Nephron progenitor cell (in vitro differentiated cells): ENCODE measurements at regions not wholly inside any gene's neighbourhood (a gene's known extent, or its start where the extent isn't known, plus 50 kb on each side); places are given as distances from the start of the nearest gene placed in this dataset.
"Not testable (repeated sequence)": the region's sequence is repeated elsewhere in the genome, so short reads cannot be mapped to it uniquely, and the experiment has no call there.

Experiments
- DNase-seq: peaks from one replicate; pipeline ENCODE4 v3.0.0; 2021
- H3K27ac Mint-ChIP-seq: 2 replicates; pipeline ENCODE4 v1.8.0; 2021; ENCODE audit warnings: mild to moderate bottlenecking, moderate library complexity, mixed read lengths
- H3K27me3 Mint-ChIP-seq: 2 replicates; pipeline ENCODE4 v1.8.0; 2021; ENCODE audit warnings: mild to moderate bottlenecking, low read depth, mixed read lengths; ENCODE audit not compliant: poor library complexity
- H3K36me3 Mint-ChIP-seq: 2 replicates; pipeline ENCODE4 v1.8.0; 2021; ENCODE audit warnings: low read depth, mixed read lengths
- H3K4me1 Mint-ChIP-seq: 2 replicates; pipeline ENCODE4 v1.8.0; 2021; ENCODE audit warnings: mixed read lengths
- H3K4me3 Mint-ChIP-seq: 2 replicates; pipeline ENCODE4 v1.8.0; 2021; ENCODE audit warnings: mild to moderate bottlenecking, moderate library complexity, mixed read lengths
- H3K9me3 Mint-ChIP-seq: 2 replicates; pipeline ENCODE4 v1.8.0; 2021; ENCODE audit warnings: mild to moderate bottlenecking, moderate library complexity, mixed read lengths
- TF ChIP-seq, protein P1 (sequence below): fragments of 200-600 bp; sonication (generic); IDR thresholded peaks from 2 replicates; pipeline ENCODE4 v1.5.0; 2021; ENCODE audit warnings: antibody characterized with exemption

DNA sequence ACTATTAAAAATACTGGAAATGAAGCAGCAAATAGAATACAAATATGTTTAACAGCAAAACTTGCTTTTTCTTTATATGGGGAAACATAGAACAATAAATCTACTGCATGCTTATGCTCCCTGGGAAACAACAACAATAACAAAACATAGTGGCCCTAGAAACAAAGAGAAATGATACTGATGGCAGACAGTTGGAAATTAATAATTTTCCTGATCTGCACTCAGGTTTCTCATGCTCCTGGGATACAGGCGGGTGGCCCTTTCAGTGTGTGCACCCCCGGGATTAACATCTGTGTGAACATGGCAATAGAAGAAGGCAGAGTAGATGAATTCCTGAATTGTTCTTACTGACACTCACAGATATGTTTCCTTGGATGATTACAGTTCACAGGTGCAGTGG is 209.2 kb upstream of the TBX18 start:
- DNase-seq: no peak

DNA sequence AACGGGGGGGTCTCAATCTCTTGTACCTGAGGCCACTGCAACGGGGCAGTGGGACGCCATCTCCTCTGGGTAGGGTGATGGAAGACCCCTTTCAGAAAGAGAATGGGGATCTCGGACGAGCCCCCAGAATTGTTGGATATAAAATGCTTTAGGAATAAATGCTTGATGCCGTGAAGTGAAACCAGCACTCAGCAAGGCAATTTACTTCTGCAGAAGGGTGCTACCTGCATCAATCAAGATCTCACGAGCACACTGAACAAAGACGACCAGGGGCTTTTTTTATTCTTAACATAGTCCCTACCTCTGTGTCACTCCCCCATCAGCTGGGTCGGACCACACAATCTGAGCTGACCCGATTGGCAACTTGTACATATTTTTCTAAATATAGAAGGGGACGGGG is 203.6 kb upstream of the TBX18 start:
- DNase-seq: no peak
- H3K27me3 Mint-ChIP-seq: peaks cover 9% of the 10 kb centered on the region

More for the DNA sequence above, 209.2 kb upstream of the TBX18 start:
- H3K27ac Mint-ChIP-seq: no peak overlapping the region
- TF ChIP-seq, protein P1, sequence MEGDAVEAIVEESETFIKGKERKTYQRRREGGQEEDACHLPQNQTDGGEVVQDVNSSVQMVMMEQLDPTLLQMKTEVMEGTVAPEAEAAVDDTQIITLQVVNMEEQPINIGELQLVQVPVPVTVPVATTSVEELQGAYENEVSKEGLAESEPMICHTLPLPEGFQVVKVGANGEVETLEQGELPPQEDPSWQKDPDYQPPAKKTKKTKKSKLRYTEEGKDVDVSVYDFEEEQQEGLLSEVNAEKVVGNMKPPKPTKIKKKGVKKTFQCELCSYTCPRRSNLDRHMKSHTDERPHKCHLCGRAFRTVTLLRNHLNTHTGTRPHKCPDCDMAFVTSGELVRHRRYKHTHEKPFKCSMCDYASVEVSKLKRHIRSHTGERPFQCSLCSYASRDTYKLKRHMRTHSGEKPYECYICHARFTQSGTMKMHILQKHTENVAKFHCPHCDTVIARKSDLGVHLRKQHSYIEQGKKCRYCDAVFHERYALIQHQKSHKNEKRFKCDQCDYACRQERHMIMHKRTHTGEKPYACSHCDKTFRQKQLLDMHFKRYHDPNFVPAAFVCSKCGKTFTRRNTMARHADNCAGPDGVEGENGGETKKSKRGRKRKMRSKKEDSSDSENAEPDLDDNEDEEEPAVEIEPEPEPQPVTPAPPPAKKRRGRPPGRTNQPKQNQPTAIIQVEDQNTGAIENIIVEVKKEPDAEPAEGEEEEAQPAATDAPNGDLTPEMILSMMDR: no peak
- no peaks in the 10 kb centered on the region for H3K4me1 Mint-ChIP-seq
- H3K27me3 Mint-ChIP-seq: peaks cover 6% of the 10 kb centered on the region
- no peaks in the 10 kb centered on the region for H3K36me3 Mint-ChIP-seq
- peaks cover 9% of the 10 kb centered on the region for H3K9me3 Mint-ChIP-seq
- no peak overlapping the region for H3K4me3 Mint-ChIP-seq

DNA sequence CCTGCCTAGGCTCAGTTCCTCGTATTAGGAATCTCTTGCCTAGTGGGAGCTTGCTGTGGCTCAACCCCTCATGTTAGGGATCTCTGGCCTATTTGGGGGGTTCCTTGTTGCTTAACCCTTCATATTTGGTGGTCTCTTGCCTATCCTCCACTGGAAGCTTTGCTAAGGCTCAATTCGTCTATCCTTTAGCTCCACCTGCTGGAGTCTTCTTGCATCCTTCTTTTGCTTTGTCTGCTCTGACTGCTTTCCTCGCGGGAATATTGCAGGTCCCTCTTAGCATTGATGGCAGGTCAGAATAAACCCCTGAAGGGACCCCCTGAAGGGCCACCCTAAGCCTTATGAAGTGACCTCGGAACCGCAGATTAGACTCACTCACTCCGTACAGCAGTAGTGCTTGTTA is 203.0 kb upstream of the TBX18 start:
- DNase-seq: peak; percentile 34
- H3K4me3 Mint-ChIP-seq: no peak overlapping the region
- H3K9me3 Mint-ChIP-seq: peaks cover 22% of the 10 kb centered on the region
- peaks cover 9% of the 10 kb centered on the region for H3K27me3 Mint-ChIP-seq
- TF ChIP-seq, protein P1: peak; percentile 49
- no peaks in the 10 kb centered on the region for H3K4me1 Mint-ChIP-seq
- H3K27ac Mint-ChIP-seq: no peak overlapping the region
- no peaks in the 10 kb centered on the region for H3K36me3 Mint-ChIP-seq

More for the DNA sequence above, 203.6 kb upstream of the TBX18 start:
- Mint-ChIP-seq H3K4me3 (no peak overlapping the region), H3K36me3 (no peaks in the 10 kb centered on the region), H3K9me3 (peaks cover 22% of the 10 kb centered on the region), H3K4me1 (no peaks in the 10 kb centered on the region), H3K27ac (no peak overlapping the region)
- TF ChIP-seq, protein P1: no peak

DNA sequence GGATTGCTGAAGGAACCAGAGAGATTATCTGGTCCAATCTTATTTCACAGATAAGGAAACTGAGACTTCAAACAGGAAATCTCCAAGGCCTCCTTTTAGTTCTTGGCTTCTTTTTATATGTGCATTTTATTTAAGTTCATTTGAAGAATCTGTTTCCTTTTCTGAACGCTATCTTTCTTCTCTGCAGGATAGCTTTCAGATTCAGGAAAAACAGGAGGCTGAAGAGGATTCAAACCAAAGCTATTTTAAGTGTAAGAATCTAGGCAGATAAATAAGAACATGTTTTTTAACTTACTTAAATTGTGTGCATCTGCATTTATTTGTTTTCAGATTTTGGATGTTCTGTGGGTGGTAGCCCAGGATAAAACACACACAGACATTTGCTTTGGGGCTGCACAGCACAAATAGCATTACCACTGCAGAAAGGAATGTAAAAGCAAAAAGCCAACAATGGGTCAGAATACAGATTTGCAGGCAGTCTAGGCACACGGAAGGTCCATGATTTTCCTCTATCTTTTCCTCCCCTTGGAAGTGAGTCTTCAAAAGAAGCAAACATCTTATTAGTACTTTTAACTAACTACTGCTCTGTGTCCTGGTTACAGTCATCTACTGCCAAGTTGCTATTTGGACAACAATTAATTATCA is 188.8 kb upstream of the TBX18 start:
- H3K36me3 Mint-ChIP-seq: no peaks in the 10 kb centered on the region
- H3K27me3 Mint-ChIP-seq: no peaks in the 10 kb centered on the region
- H3K27ac Mint-ChIP-seq: no peak overlapping the region
- peaks cover 22% of the 10 kb centered on the region for H3K9me3 Mint-ChIP-seq
- no peaks in the 10 kb centered on the region for H3K4me1 Mint-ChIP-seq
- no peak for DNase-seq
- H3K4me3 Mint-ChIP-seq: no peak overlapping the region
- TF ChIP-seq, protein P1: no peak

DNA sequence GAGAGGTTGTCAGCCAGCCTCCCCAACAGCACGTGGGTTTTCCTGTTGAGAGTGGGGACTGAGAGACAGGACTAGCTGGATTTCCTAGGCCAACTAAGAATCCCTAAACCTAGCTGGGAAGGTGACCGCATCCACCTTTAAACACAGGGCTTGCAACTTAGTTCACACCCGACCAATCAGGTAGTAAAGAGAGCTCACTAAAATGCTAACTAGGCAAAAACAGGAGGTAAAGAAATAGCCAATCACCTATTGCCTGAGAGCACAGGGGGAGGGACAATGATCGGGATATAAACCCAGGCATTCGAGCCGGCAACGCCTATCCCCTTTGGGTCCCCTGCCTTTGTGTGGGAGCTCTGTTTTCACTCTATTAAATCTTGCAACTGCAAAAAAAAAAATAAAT is 180.5 kb upstream of the TBX18 start:
- not testable (repeated sequence) for H3K4me1 Mint-ChIP-seq, H3K27me3 Mint-ChIP-seq, H3K36me3 Mint-ChIP-seq, DNase-seq, H3K4me3 Mint-ChIP-seq
- H3K27ac Mint-ChIP-seq: peak overlapping the region; percentile 78
- H3K9me3 Mint-ChIP-seq: peaks cover 27% of the 10 kb centered on the region

DNA sequence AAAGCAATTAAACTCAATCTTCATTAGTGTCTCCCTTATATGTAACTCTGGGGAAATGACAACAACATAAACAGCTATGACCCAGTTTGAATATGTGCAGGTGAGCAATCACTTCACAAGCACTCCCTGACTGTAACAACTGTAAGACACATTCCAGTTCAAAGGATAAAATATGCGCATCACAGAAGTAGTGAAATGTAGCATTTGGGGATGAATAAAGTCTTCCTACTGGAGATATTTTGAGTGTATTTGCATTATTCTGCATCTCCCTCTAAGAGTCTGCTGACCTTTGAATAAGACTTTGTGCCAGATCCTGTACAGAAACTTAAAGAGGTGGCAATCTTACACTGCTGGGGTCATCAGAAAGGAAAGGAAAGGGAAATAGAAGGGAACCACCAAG is 179.5 kb upstream of the TBX18 start:
- H3K27ac Mint-ChIP-seq: no peak overlapping the region
- peaks cover 4% of the 10 kb centered on the region for H3K27me3 Mint-ChIP-seq
- H3K36me3 Mint-ChIP-seq: no peaks in the 10 kb centered on the region
- TF ChIP-seq, protein P1: no peak
- H3K9me3 Mint-ChIP-seq: peaks cover 19% of the 10 kb centered on the region
- H3K4me1 Mint-ChIP-seq: no peaks in the 10 kb centered on the region
- DNase-seq: no peak
- H3K4me3 Mint-ChIP-seq: no peak overlapping the region

DNA sequence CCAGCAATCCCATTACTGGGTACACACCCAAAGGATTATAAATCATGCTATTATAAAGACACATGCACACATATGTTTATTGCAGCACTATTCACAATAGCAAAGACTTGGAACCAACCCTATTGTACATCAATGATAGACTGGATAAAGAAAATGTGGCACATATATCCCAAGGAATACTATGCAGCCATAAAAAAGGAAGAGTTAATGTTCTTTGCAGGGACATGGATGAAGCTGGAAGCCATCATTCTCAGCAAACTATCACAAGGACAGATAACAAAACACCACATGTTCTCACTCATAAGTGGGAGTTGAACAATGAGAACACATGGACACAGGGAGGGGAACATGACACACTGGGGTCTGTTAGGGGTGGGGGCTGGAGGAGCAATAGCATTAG is 177.2 kb upstream of the TBX18 start:
- H3K4me3 Mint-ChIP-seq, H3K27ac Mint-ChIP-seq, H3K27me3 Mint-ChIP-seq, DNase-seq, H3K36me3 Mint-ChIP-seq, H3K4me1 Mint-ChIP-seq, H3K9me3 Mint-ChIP-seq: not testable (repeated sequence)
